HCT116 (cell line): ENCODE measurements at regions not wholly inside any gene's neighbourhood (a gene's known extent, or its start where the extent isn't known, plus 50 kb on each side); places are given as distances from the start of the nearest gene placed in this dataset.

ENCODE experiments used
- CBX3 ChIP-seq: IDR thresholded peaks from 2 replicates; pipeline ENCODE4 v1.6.1; 2012; ENCODE audit warnings: low read depth
- ELF1 ChIP-seq: IDR thresholded peaks from 2 replicates; pipeline ENCODE4 v1.6.1; 2012; ENCODE audit warnings: low read depth, borderline replicate concordance
- EZH2phosphoT487 ChIP-seq: fragments of 200-600 bp; IDR thresholded peaks from 2 replicates; pipeline ENCODE4 v1.6.1; 2018; ENCODE audit warnings: antibody characterized with exemption, borderline replicate concordance
- POLR2A ChIP-seq: IDR thresholded peaks from 2 replicates; pipeline ENCODE4 v1.7.0; 2011; ENCODE audit warnings: borderline replicate concordance; ENCODE audit not compliant: insufficient read depth, insufficient read length; ENCODE audit errors: extremely low read depth
- YY1 ChIP-seq: IDR thresholded peaks from 2 replicates; pipeline ENCODE4 v1.6.1; 2011; ENCODE audit warnings: low read length, low read depth, moderate library complexity, mild to moderate bottlenecking; ENCODE audit not compliant: insufficient replicate concordance; ENCODE audit errors: extremely low read depth
- ZFX ChIP-seq: fragments of 450-650 bp; IDR thresholded peaks from 2 replicates; pipeline ENCODE4 v1.6.1; 2017
- TF ChIP-seq, protein P1 (sequence below), 3 experiments: fragments of 200-600 bp in 1 of 3; sonication (generic) in 1 of 3; IDR thresholded peaks in 2 of 3; conservative IDR thresholded peaks in 1 of 3; 2 replicates each; pipeline ENCODE4 v1.5.1; 2012 to 2017; ENCODE audit warnings: low read depth in 2 of 3, low read length in 2 of 3, antibody characterized with exemption in 1 of 3, borderline replicate concordance in 1 of 3, control low read depth in 1 of 3, mild to moderate bottlenecking in 1 of 3, mixed read lengths in 1 of 3, mixed run types in 1 of 3, moderate library complexity in 1 of 3; ENCODE audit not compliant: insufficient read depth in 1 of 3
- TF ChIP-seq, protein P2 (sequence below): IDR thresholded peaks from 2 replicates; pipeline ENCODE4 v1.6.1; 2012; ENCODE audit warnings: low read depth

DNA sequence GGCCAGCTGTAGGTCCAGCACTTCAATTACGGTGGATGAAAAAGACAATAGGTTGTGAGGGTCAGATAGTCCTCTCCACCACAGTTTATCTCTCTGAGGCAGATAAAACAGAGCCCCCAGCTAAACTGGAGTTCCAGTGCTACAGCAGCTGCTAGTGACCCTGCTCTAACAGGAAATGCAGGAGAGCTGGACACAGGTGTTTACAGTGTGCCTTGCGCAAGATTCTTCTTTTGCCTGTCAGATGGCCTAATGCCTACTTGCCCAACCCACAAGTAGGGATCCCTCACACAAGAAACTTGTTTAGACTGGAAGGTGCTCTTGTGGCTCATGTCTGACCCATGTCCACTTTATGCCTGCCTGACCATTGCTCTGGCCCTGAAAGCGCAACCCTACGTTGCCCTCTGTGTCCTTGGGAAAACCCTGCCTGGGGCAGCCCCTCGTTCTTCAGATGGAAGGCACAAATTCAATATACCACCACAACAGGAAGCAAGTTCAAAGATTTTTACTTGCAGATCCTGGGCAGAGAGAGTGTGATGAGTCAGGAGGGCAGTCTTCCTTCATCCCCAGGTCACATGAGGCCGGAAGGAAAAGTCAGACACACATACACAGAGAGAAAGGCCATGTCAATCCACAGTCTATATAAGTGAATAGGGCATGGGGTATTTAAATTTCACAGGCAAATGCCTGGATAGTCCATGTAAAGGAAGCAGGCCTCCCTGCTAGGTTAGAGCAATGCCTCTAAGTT lies 105.1 kb upstream of the ADGRL3 start:
- TF ChIP-seq EZH2phosphoT487, result no peak
- no peak for TF ChIP-seq POLR2A
- TF ChIP-seq CBX3, result no peak
- no peak for TF ChIP-seq ELF1
- TF ChIP-seq, protein P1, sequence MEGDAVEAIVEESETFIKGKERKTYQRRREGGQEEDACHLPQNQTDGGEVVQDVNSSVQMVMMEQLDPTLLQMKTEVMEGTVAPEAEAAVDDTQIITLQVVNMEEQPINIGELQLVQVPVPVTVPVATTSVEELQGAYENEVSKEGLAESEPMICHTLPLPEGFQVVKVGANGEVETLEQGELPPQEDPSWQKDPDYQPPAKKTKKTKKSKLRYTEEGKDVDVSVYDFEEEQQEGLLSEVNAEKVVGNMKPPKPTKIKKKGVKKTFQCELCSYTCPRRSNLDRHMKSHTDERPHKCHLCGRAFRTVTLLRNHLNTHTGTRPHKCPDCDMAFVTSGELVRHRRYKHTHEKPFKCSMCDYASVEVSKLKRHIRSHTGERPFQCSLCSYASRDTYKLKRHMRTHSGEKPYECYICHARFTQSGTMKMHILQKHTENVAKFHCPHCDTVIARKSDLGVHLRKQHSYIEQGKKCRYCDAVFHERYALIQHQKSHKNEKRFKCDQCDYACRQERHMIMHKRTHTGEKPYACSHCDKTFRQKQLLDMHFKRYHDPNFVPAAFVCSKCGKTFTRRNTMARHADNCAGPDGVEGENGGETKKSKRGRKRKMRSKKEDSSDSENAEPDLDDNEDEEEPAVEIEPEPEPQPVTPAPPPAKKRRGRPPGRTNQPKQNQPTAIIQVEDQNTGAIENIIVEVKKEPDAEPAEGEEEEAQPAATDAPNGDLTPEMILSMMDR (IDR thresholded peaks at IDR 0.05 in 2 of 3, conservative IDR thresholded peaks at IDR 0.05 in 1 of 3; ENCODE audit: borderline replicate concordance in 1 of 3, insufficient read depth in 1 of 3, low read depth in 2 of 3, low read length in 2 of 3), result no peak
- TF ChIP-seq YY1, result no peak
- TF ChIP-seq, protein P2, sequence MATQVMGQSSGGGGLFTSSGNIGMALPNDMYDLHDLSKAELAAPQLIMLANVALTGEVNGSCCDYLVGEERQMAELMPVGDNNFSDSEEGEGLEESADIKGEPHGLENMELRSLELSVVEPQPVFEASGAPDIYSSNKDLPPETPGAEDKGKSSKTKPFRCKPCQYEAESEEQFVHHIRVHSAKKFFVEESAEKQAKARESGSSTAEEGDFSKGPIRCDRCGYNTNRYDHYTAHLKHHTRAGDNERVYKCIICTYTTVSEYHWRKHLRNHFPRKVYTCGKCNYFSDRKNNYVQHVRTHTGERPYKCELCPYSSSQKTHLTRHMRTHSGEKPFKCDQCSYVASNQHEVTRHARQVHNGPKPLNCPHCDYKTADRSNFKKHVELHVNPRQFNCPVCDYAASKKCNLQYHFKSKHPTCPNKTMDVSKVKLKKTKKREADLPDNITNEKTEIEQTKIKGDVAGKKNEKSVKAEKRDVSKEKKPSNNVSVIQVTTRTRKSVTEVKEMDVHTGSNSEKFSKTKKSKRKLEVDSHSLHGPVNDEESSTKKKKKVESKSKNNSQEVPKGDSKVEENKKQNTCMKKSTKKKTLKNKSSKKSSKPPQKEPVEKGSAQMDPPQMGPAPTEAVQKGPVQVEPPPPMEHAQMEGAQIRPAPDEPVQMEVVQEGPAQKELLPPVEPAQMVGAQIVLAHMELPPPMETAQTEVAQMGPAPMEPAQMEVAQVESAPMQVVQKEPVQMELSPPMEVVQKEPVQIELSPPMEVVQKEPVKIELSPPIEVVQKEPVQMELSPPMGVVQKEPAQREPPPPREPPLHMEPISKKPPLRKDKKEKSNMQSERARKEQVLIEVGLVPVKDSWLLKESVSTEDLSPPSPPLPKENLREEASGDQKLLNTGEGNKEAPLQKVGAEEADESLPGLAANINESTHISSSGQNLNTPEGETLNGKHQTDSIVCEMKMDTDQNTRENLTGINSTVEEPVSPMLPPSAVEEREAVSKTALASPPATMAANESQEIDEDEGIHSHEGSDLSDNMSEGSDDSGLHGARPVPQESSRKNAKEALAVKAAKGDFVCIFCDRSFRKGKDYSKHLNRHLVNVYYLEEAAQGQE, result no peak
- no peak for TF ChIP-seq ZFX
